Neural crest cell (in vitro differentiated cells): ENCODE measurements at regions not wholly inside any gene's neighbourhood (a gene's known extent, or its start where the extent isn't known, plus 50 kb on each side); places are given as distances from the start of the nearest gene placed in this dataset.

ENCODE experiments used
- DNase-seq: peaks from one replicate; pipeline ENCODE4 v3.0.0; 2021; ENCODE audit warnings: low read depth, mixed read lengths, low spot score
- H3K27ac Mint-ChIP-seq: one replicate; pipeline ENCODE4 v1.8.0; 2021; ENCODE audit warnings: mild to moderate bottlenecking, mixed read lengths; ENCODE audit not compliant: unreplicated experiment
- H3K27me3 Mint-ChIP-seq: 2 replicates; pipeline ENCODE4 v1.8.0; 2021; ENCODE audit warnings: low read depth, mild to moderate bottlenecking, mixed read lengths
- H3K36me3 Mint-ChIP-seq: 2 replicates; pipeline ENCODE4 v1.8.0; 2021; ENCODE audit warnings: low read depth, mild to moderate bottlenecking, mixed read lengths
- H3K4me1 Mint-ChIP-seq: 2 replicates; pipeline ENCODE4 v1.8.0; 2021; ENCODE audit warnings: mixed read lengths
- H3K4me3 Mint-ChIP-seq: one replicate; pipeline ENCODE4 v1.8.0; 2021; ENCODE audit warnings: mild to moderate bottlenecking, mixed read lengths
- H3K9me3 Mint-ChIP-seq: 2 replicates; pipeline ENCODE4 v1.8.0; 2021; ENCODE audit warnings: mixed read lengths
- TF ChIP-seq, protein P1 (sequence below): fragments of 200-600 bp; sonication (generic); conservative IDR thresholded peaks from 2 replicates; pipeline ENCODE4 v1.5.0; 2021; ENCODE audit warnings: antibody characterized with exemption, mild to moderate bottlenecking

- Mint-ChIP-seq H3K9me3 (peaks cover 9% of the 10 kb centered on the region), H3K4me1 (peaks cover 10% of the 10 kb centered on the region), H3K4me3 (no peak overlapping the region), H3K27me3 (no peaks in the 10 kb centered on the region), H3K36me3 (no peaks in the 10 kb centered on the region), H3K27ac (no peak overlapping the region)
- TF ChIP-seq, protein P1, sequence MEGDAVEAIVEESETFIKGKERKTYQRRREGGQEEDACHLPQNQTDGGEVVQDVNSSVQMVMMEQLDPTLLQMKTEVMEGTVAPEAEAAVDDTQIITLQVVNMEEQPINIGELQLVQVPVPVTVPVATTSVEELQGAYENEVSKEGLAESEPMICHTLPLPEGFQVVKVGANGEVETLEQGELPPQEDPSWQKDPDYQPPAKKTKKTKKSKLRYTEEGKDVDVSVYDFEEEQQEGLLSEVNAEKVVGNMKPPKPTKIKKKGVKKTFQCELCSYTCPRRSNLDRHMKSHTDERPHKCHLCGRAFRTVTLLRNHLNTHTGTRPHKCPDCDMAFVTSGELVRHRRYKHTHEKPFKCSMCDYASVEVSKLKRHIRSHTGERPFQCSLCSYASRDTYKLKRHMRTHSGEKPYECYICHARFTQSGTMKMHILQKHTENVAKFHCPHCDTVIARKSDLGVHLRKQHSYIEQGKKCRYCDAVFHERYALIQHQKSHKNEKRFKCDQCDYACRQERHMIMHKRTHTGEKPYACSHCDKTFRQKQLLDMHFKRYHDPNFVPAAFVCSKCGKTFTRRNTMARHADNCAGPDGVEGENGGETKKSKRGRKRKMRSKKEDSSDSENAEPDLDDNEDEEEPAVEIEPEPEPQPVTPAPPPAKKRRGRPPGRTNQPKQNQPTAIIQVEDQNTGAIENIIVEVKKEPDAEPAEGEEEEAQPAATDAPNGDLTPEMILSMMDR, result no peak
- no peak for DNase-seq
Observed at GRCh38 chr7:46559194-46559832, 638.2 kb upstream of the IGFBP3 start.

DNA sequence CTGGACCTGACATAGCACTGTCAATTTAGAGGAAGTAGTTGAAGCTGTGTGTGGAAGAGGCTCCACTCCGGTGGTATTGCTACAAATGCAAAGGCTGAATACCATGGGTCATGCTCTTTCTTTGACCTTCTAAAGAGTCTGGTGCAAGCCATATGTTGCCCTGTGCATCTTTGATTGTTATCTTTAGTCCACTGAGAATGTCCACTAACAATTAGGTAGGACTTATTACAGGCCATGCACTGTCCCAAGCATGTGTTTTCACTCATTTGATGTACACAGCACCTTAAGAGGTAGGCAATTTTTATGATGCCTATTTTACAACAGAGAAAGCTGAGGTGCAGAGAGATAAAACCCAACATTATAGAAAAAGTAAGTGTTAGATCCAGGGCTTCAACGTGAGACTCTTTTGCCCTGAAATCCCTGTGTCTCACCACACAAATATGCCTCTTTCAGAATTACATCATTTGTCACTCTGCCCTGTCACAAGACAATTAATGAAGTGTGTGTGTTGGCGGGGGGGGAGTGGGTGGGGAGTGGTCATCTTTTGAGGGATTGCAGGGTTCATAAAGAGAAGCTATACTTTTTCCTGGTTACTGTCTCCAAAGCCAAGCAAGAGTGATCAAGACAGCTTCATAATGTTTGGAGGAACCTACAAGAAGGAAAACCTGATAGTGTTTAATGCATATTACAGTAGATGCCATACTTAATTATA lies 637.6 kb upstream of the IGFBP3 start:
- Mint-ChIP-seq H3K9me3 (peaks cover 9% of the 10 kb centered on the region), H3K36me3 (no peaks in the 10 kb centered on the region), H3K27me3 (no peaks in the 10 kb centered on the region), H3K4me3 (no peak overlapping the region), H3K4me1 (peaks cover 10% of the 10 kb centered on the region), H3K27ac (no peak overlapping the region)
- DNase-seq, result no peak
- TF ChIP-seq, protein P1, result no peak

GRCh38 chr7:46557781-46558180 lies 636.7 kb upstream of the IGFBP3 start:
- Mint-ChIP-seq H3K4me1 (peaks cover 10% of the 10 kb centered on the region), H3K36me3 (no peaks in the 10 kb centered on the region), H3K9me3 (peaks cover 9% of the 10 kb centered on the region), H3K27ac (no peak overlapping the region), H3K27me3 (no peaks in the 10 kb centered on the region), H3K4me3 (no peak overlapping the region)
- no peak for DNase-seq
- TF ChIP-seq, protein P1, result no peak

DNA sequence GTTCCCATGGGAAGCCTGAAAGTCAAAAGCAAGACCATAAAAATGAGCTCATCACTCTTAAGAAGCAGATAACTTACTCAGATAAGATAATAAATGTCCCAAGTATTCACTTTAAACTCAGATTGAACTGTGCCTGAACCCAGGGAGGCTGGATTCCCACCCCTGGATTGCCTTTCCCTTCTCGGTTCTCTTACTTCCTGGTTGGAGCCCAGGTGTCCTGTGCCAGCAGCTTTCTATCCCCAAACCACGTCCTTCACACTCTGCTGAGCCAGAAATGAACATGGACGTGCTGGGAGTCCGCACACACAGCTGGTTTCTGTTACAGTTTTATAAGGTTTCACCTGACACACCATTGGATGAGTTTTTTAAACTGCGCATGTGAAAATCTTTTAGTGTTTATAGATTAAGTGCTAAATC lies 636.2 kb upstream of the IGFBP3 start:
- no peak for DNase-seq
- Mint-ChIP-seq H3K27ac (peak overlapping the region; percentile 73), H3K4me3 (no peak overlapping the region), H3K36me3 (no peaks in the 10 kb centered on the region), H3K4me1 (peaks cover 10% of the 10 kb centered on the region), H3K9me3 (peaks cover 9% of the 10 kb centered on the region), H3K27me3 (no peaks in the 10 kb centered on the region)
- TF ChIP-seq, protein P1, result no peak

DNA sequence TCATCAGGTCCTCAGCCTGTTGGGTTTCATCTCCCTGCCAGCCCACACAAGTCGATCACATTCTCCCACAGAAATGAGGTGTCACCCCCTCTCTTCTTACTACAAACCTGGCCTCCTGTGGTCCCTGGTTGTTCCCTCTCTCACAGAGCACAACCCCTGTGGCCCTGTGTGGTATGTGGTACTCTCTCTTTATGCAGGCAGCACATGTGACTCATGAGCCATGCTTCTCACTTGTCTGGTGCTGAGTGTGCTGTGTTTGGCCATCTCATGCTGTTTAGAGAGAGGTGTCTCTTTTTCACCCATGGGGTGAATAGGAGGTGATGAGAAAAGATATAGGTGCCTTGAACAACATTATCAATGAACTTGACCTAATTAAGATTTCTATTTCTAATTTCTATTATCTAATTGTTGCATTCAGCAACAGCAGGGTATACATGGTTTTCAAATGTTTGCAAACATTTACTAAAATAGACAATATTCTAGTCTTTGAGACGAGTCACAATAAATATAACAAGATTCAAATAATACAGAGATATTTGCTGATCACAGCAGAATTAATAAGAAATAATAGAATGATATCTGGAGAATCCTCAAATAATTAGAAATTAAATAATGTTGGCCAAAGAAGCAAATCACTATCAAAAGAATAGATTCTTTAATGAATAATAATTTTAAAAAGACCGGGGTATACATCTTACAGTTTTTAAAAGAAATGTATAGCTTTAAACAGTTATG lies 633.8 kb upstream of the IGFBP3 start:
- H3K36me3 Mint-ChIP-seq, result no peaks in the 10 kb centered on the region
- H3K4me1 Mint-ChIP-seq, result peaks cover 10% of the 10 kb centered on the region
- H3K27ac Mint-ChIP-seq, result no peak overlapping the region
- no peak for DNase-seq
- H3K27me3 Mint-ChIP-seq, result no peaks in the 10 kb centered on the region
- TF ChIP-seq, protein P1, result no peak
- H3K4me3 Mint-ChIP-seq, result no peak overlapping the region
- peaks cover 4% of the 10 kb centered on the region for H3K9me3 Mint-ChIP-seq
